ENCODE measurements at regions not wholly inside any gene's neighbourhood (a gene's known extent, or its start where the extent isn't known, plus 50 kb on each side); places are given as distances from the start of the nearest gene placed in this dataset.
"Not testable (repeated sequence)": the region's sequence is repeated elsewhere in the genome, so short reads cannot be mapped to it uniquely, and the experiment has no call there.

- intact Hi-C loops (cut with micrococcal nuclease), result no loop called here
- DNase-seq (no peak), ATAC-seq (peak; percentile 91)
Measured at GRCh38 chr5:109584986-109585599, 104.6 kb upstream of the MAN2A1 start.

GRCh38 chr5:109580225-109580624 lies 109.5 kb upstream of the MAN2A1 start:
- DNase-seq (no peak), ATAC-seq (no peak)
- intact Hi-C loops (cut with micrococcal nuclease), result no loop called here

GRCh38 chr5:109575506-109575905 lies 114.2 kb upstream of the MAN2A1 start:
- no peak for ATAC-seq
- DNase-seq, result no peak
- intact Hi-C loops (cut with micrococcal nuclease), result no loop called here

- no peak for ATAC-seq
Measured at GRCh38 chr5:109574985-109575384, 114.7 kb upstream of the MAN2A1 start.

GRCh38 chr5:109573766-109574165 lies 116.0 kb upstream of the MAN2A1 start:
- DNase-seq (no peak), ATAC-seq (no peak)
- intact Hi-C loops (cut with micrococcal nuclease), result no loop called here

More at GRCh38 chr5:109574985-109575384, 114.7 kb upstream of the MAN2A1 start:
- no peak for DNase-seq
- intact Hi-C loops (cut with micrococcal nuclease), result no loop called here

- DNase-seq (no peak), ATAC-seq (no peak)
- intact Hi-C loops (cut with micrococcal nuclease), result no loop called here
Measured at GRCh38 chr5:109573256-109573655, 116.5 kb upstream of the MAN2A1 start.

GRCh38 chr5:109571785-109572184 lies 117.9 kb upstream of the MAN2A1 start:
- DNase-seq, result no peak
- no peak for ATAC-seq
- intact Hi-C loops (cut with micrococcal nuclease), result no loop called here

- intact Hi-C loops (cut with micrococcal nuclease), result no loop called here
- DNase-seq (no peak), ATAC-seq (no peak)
Measured at GRCh38 chr5:109570362-109570874, 119.3 kb upstream of the MAN2A1 start.

- intact Hi-C loops (cut with micrococcal nuclease), result no loop called here
- DNase-seq (no peak), ATAC-seq (peak; percentile 58)
Measured at GRCh38 chr5:109567374-109568044, 122.2 kb upstream of the MAN2A1 start.

GRCh38 chr5:109566361-109566760 lies 123.4 kb upstream of the MAN2A1 start:
- ATAC-seq (no peak), DNase-seq (no peak)
- intact Hi-C loops (cut with micrococcal nuclease), result no loop called here

GRCh38 chr5:109563739-109564138 lies 126.0 kb upstream of the MAN2A1 start:
- no peak for ATAC-seq
- intact Hi-C loops (cut with micrococcal nuclease), result no loop called here
- DNase-seq, result no peak

GRCh38 chr5:109563189-109563588 lies 126.5 kb upstream of the MAN2A1 start:
- DNase-seq, result no peak
- ATAC-seq, result no peak
- intact Hi-C loops (cut with micrococcal nuclease), result no loop called here

GRCh38 chr5:109562441-109562840 lies 127.3 kb upstream of the MAN2A1 start:
- DNase-seq, result no peak
- ATAC-seq, result no peak
- intact Hi-C loops (cut with micrococcal nuclease), result no loop called here

- ATAC-seq (no peak), DNase-seq (no peak)
- intact Hi-C loops (cut with micrococcal nuclease), result no loop called here
Measured at GRCh38 chr5:109561447-109561846, 128.3 kb upstream of the MAN2A1 start.

GRCh38 chr5:109560554-109560953 lies 129.2 kb upstream of the MAN2A1 start:
- intact Hi-C loops (cut with micrococcal nuclease), result no loop called here
- no peak for ATAC-seq
- no peak for DNase-seq

GRCh38 chr5:109558952-109559351 lies 130.8 kb upstream of the MAN2A1 start:
- ATAC-seq (no peak), DNase-seq (no peak)
- intact Hi-C loops (cut with micrococcal nuclease), result no loop called here

GRCh38 chr5:109558364-109558763 lies 131.4 kb upstream of the MAN2A1 start:
- ATAC-seq (no peak), DNase-seq (no peak)
- intact Hi-C loops (cut with micrococcal nuclease), result no loop called here

GRCh38 chr5:109553846-109554245 lies 135.9 kb upstream of the MAN2A1 start:
- DNase-seq (no peak), ATAC-seq (no peak)
- intact Hi-C loops (cut with micrococcal nuclease), result no loop called here

- DNase-seq; intact Hi-C loops (cut with micrococcal nuclease); ATAC-seq: not testable (repeated sequence)
Measured at GRCh38 chr5:109551234-109551633, 138.5 kb upstream of the MAN2A1 start.

GRCh38 chr5:109550077-109550476 lies 139.7 kb upstream of the MAN2A1 start:
- no peak for DNase-seq
- intact Hi-C loops (cut with micrococcal nuclease), result no loop called here
- ATAC-seq, result no peak

GRCh38 chr5:109546461-109546860 lies 136.7 kb upstream of the PJA2 start:
- DNase-seq, result no peak
- ATAC-seq, result no peak
- intact Hi-C loops (cut with micrococcal nuclease), result no loop called here

Data from left ventricle myocardium superior (tissue), 1 donor.